H9 (cell line): ENCODE measurements at regions not wholly inside any gene's neighbourhood (a gene's known extent, or its start where the extent isn't known, plus 50 kb on each side); places are given as distances from the start of the nearest gene placed in this dataset.

Source experiments
- DNase-seq: peaks from one replicate; pipeline ENCODE4 v3.0.0-alpha.2; 2017
- H2AFZ ChIP-seq: one replicate; pipeline ENCODE4 v1.6.1; 2013; ENCODE audit warnings: mild to moderate bottlenecking, low read length, control low read depth, moderate library complexity
- H2AK5ac ChIP-seq: 2 replicates; pipeline ENCODE4 v1.6.1; 2013; ENCODE audit warnings: low read length, control low read depth, mixed read lengths; ENCODE audit not compliant: insufficient read length
- H2BK120ac ChIP-seq: one replicate; pipeline ENCODE4 v1.6.1; 2013; ENCODE audit warnings: low read depth, mild to moderate bottlenecking, low read length, control low read depth, inconsistent platforms; ENCODE audit not compliant: poor library complexity, severe bottlenecking
- H2BK12ac ChIP-seq: 2 replicates; pipeline ENCODE4 v1.6.1; 2013; ENCODE audit warnings: low read length, control low read depth, mixed read lengths, low read depth; ENCODE audit not compliant: insufficient read length
- H2BK15ac ChIP-seq: 2 replicates; pipeline ENCODE4 v1.6.1; 2013; ENCODE audit warnings: low read depth, low read length, control low read depth
- H2BK20ac ChIP-seq: one replicate; pipeline ENCODE4 v1.6.1; 2013; ENCODE audit warnings: low read depth, mild to moderate bottlenecking, low read length, control low read depth, inconsistent platforms; ENCODE audit not compliant: poor library complexity, severe bottlenecking
- H2BK5ac ChIP-seq: 2 replicates; pipeline ENCODE4 v1.6.1; 2013; ENCODE audit warnings: low read length, control low read depth, mixed read lengths; ENCODE audit not compliant: insufficient read length
- H3K14ac ChIP-seq: 2 replicates; pipeline ENCODE4 v1.6.1; 2013; ENCODE audit warnings: low read length, control low read depth; ENCODE audit not compliant: insufficient read depth
- H3K18ac ChIP-seq: 2 replicates; pipeline ENCODE4 v1.6.1; 2013; ENCODE audit warnings: low read depth, mild to moderate bottlenecking, mixed read lengths, low read length, control low read depth; ENCODE audit not compliant: insufficient read length
- H3K23ac ChIP-seq: 2 replicates; pipeline ENCODE4 v1.6.1; 2013; ENCODE audit warnings: low read length, control low read depth, mixed read lengths, low read depth; ENCODE audit not compliant: insufficient read length
- H3K23me2 ChIP-seq: 2 replicates; pipeline ENCODE4 v1.6.1; 2013; ENCODE audit warnings: low read depth, mild to moderate bottlenecking, mixed read lengths, low read length, control low read depth; ENCODE audit not compliant: insufficient read length, poor library complexity, severe bottlenecking
- H3K27ac ChIP-seq: 2 replicates; pipeline ENCODE4 v1.5.1; 2013; ENCODE audit warnings: low read length, control low read depth, mixed read lengths, low read depth; ENCODE audit not compliant: insufficient read length
- H3K27me3 ChIP-seq: 2 replicates; pipeline ENCODE4 v1.6.1; 2013; ENCODE audit warnings: low read length, control low read depth, inconsistent platforms; ENCODE audit not compliant: insufficient read depth
- H3K4ac ChIP-seq: 2 replicates; pipeline ENCODE4 v1.6.1; 2013; ENCODE audit warnings: low read depth, mild to moderate bottlenecking, control low read depth, inconsistent platforms, low read length, moderate library complexity
- H3K4me1 ChIP-seq: 2 replicates; pipeline ENCODE4 v1.6.1; 2013; ENCODE audit warnings: low read length, control low read depth, inconsistent platforms; ENCODE audit not compliant: insufficient read depth
- H3K4me2 ChIP-seq: 2 replicates; pipeline ENCODE4 v1.6.1; 2013; ENCODE audit warnings: low read length, control low read depth, mixed read lengths; ENCODE audit not compliant: insufficient read length, insufficient read depth
- H3K56ac ChIP-seq: 2 replicates; pipeline ENCODE4 v1.6.1; 2013; ENCODE audit warnings: low read depth, mild to moderate bottlenecking, mixed read lengths, low read length, control low read depth; ENCODE audit not compliant: insufficient read length
- H3K79me1 ChIP-seq: 2 replicates; pipeline ENCODE4 v1.6.1; 2013; ENCODE audit warnings: low read depth, mild to moderate bottlenecking, moderate library complexity, low read length, control low read depth, inconsistent platforms; ENCODE audit not compliant: insufficient read depth, poor library complexity, severe bottlenecking
- H3K79me2 ChIP-seq: 2 replicates; pipeline ENCODE4 v1.6.1; 2013; ENCODE audit warnings: low read length, control low read depth, inconsistent platforms; ENCODE audit not compliant: insufficient read depth
- H3K9ac ChIP-seq: 2 replicates; pipeline ENCODE4 v1.6.1; 2013; ENCODE audit warnings: low read length, control low read depth, mixed read lengths; ENCODE audit not compliant: insufficient read length; ENCODE audit errors: extremely low read depth
- H3K9me3 ChIP-seq: one replicate; pipeline ENCODE4 v1.6.1; 2013; ENCODE audit warnings: low read depth, low read length, inconsistent platforms; ENCODE audit not compliant: control insufficient read depth
- H3T11ph ChIP-seq: one replicate; pipeline ENCODE4 v1.6.1; 2013; ENCODE audit warnings: mild to moderate bottlenecking, low read length, control low read depth, inconsistent platforms
- H4K20me1 ChIP-seq: one replicate; pipeline ENCODE4 v1.6.1; 2013; ENCODE audit not compliant: control insufficient read depth, insufficient read length, insufficient read depth
- H4K5ac ChIP-seq: 2 replicates; pipeline ENCODE4 v1.6.1; 2013; ENCODE audit warnings: low read depth, mild to moderate bottlenecking, mixed read lengths, low read length, control low read depth; ENCODE audit not compliant: insufficient read length
- H4K8ac ChIP-seq: replicated peaks from 2 replicates; pipeline ENCODE4 v1.6.1; 2013; ENCODE audit warnings: low read length, control low read depth, mixed read lengths, low read depth; ENCODE audit not compliant: insufficient read length
- H4K91ac ChIP-seq: 2 replicates; pipeline ENCODE4 v1.6.1; 2013; ENCODE audit warnings: low read depth, mild to moderate bottlenecking, moderate library complexity, mixed read lengths, low read length, control low read depth; ENCODE audit not compliant: insufficient read length
- H3K27ac Mint-ChIP-seq, 3 experiments: 2 replicates in 2 of 3; 3 replicates in 1 of 3; pipeline ENCODE4 v1.8.0; 2020 to 2021; ENCODE audit warnings: mixed read lengths in 3 of 3, mild to moderate bottlenecking in 1 of 3, moderate library complexity in 1 of 3
- H3K27me3 Mint-ChIP-seq: 2 replicates; pipeline ENCODE4 v1.8.0; 2021; ENCODE audit warnings: low read depth, mild to moderate bottlenecking, moderate library complexity, mixed read lengths
- H3K36me3 Mint-ChIP-seq, 3 experiments: 2 replicates in 2 of 3; 3 replicates in 1 of 3; pipeline ENCODE4 v1.8.0; 2020 to 2021; ENCODE audit warnings: low read depth in 3 of 3, mixed read lengths in 3 of 3; ENCODE audit not compliant: insufficient read depth in 1 of 3
- H3K4me1 Mint-ChIP-seq, 2 experiments: 2 replicates each; pipeline ENCODE4 v1.8.0; 2020; ENCODE audit warnings: mixed read lengths in 2 of 2
- H3K4me3 Mint-ChIP-seq, 2 experiments: 2 replicates in 1 of 2; 3 replicates in 1 of 2; pipeline ENCODE4 v1.8.0; 2020 to 2021; ENCODE audit warnings: mild to moderate bottlenecking in 2 of 2, mixed read lengths in 2 of 2, moderate library complexity in 1 of 2
- H3K9me3 Mint-ChIP-seq, 2 experiments: 2 replicates in 1 of 2; 3 replicates in 1 of 2; pipeline ENCODE4 v1.8.0; 2020; ENCODE audit warnings: mild to moderate bottlenecking in 2 of 2, mixed read lengths in 2 of 2, moderate library complexity in 1 of 2
- WGBS: extraction: QIAGEN DNeasy Blood & Tissue Kit; methylation state at CpG from one replicate; pipeline ENCODE4 v1.1.7; 2013; ENCODE audit warnings: missing lambda C conversion rate, low lambda C conversion rate, mixed read lengths; ENCODE audit not compliant: insufficient read length; ENCODE audit errors: extremely low coverage; 5-methylcytosine and 5-hydroxymethylcytosine counted together
- TF ChIP-seq, protein P1 (sequence below): fragments of 200-600 bp; sonication (generic); conservative IDR thresholded peaks from 3 replicates; pipeline ENCODE4 v1.8.0; 2021; ENCODE audit warnings: antibody characterized with exemption, mild to moderate bottlenecking

DNA sequence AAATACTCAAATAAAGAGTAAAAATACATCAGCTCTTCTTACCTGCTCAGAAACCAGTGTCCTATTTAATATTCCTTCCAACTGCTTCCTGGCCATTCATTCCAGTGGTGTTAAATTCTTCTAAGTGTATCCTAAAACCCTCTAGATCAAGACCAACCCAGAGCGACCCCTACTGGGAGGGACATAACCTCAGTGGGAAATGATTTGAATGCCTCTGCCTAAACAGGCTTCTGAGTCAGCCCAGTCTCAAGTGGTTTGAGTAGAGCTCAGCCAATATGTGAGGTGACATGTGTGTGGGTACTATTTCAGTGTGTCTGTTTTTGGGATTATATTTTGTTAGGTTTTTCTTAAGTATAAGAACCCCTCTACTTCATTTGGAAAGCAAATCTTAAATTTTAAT, 133.6 kb upstream of the ARHGEF9 start:
- Histone ChIP-seq H3K23me2 (no peaks in the 10 kb centered on the region), H4K5ac (no peak overlapping the region), H3K9me3 (peaks cover 74% of the 10 kb centered on the region), H2BK15ac (no peak overlapping the region), H2AK5ac (no peak overlapping the region), H2BK20ac (no peak overlapping the region), H4K91ac (no peak overlapping the region), H3K4ac (no peak overlapping the region), H2AFZ (no peak overlapping the region), H3K4me1 (no peaks in the 10 kb centered on the region), H4K8ac (no peak overlapping the region), H3K79me1 (no peaks in the 10 kb centered on the region), H2BK120ac (no peak overlapping the region), H3T11ph (no peak overlapping the region), H4K20me1 (no peaks in the 10 kb centered on the region), H3K18ac (no peak overlapping the region), H3K4me2 (no peak overlapping the region), H3K23ac (no peak overlapping the region), H3K56ac (no peak overlapping the region), H2BK12ac (no peak overlapping the region), H3K14ac (no peak overlapping the region), H3K27me3 (no peaks in the 10 kb centered on the region), H3K27ac (no peak overlapping the region), H3K9ac (no peak overlapping the region), H2BK5ac (no peak overlapping the region), H3K79me2 (no peaks in the 10 kb centered on the region)
- Mint-ChIP-seq H3K9me3 (peaks cover 87 to 89% of the 10 kb centered on the region in 2 experiments), H3K36me3 (peaks cover 20 to 34% (median 32%) of the 10 kb centered on the region in 3 experiments), H3K27me3 (no peaks in the 10 kb centered on the region; the same call in 1 of the 2 replicates), H3K4me1 (no peaks in the 10 kb centered on the region; a peak in 1 of 4 replicates), H3K4me3 (no peak overlapping the region), H3K27ac (no peak overlapping the region)
- no peak for DNase-seq
- WGBS, result no CpG with 5 or more reads among the region's 1 CpG
- TF ChIP-seq, protein P1, sequence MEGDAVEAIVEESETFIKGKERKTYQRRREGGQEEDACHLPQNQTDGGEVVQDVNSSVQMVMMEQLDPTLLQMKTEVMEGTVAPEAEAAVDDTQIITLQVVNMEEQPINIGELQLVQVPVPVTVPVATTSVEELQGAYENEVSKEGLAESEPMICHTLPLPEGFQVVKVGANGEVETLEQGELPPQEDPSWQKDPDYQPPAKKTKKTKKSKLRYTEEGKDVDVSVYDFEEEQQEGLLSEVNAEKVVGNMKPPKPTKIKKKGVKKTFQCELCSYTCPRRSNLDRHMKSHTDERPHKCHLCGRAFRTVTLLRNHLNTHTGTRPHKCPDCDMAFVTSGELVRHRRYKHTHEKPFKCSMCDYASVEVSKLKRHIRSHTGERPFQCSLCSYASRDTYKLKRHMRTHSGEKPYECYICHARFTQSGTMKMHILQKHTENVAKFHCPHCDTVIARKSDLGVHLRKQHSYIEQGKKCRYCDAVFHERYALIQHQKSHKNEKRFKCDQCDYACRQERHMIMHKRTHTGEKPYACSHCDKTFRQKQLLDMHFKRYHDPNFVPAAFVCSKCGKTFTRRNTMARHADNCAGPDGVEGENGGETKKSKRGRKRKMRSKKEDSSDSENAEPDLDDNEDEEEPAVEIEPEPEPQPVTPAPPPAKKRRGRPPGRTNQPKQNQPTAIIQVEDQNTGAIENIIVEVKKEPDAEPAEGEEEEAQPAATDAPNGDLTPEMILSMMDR, result peak; percentile 45
